Neural cell (in vitro differentiated cells): ENCODE measurements at regions not wholly inside any gene's neighbourhood (a gene's known extent, or its start where the extent isn't known, plus 50 kb on each side); places are given as distances from the start of the nearest gene placed in this dataset.
"Not testable (repeated sequence)": the region's sequence is repeated elsewhere in the genome, so short reads cannot be mapped to it uniquely, and the experiment has no call there.

Source experiments
- H2AFZ ChIP-seq: fragments of 200-600, 300-800 bp; sonication (generic), shearing (Covaris generic); 2 replicates; pipeline ENCODE4 v1.6.0; 2014; ENCODE audit warnings: low read depth, mild to moderate bottlenecking, antibody characterized with exemption, low read length, moderate library complexity
- H3F3A ChIP-seq: fragments of 200-600 bp; shearing (Covaris generic); 2 replicates; pipeline ENCODE4 v1.6.1; 2016; ENCODE audit warnings: mild to moderate bottlenecking, moderate library complexity, mixed read lengths, antibody characterized with exemption, low read length; ENCODE audit not compliant: insufficient read depth, poor library complexity, severe bottlenecking
- H3K27ac ChIP-seq: fragments of 200-600, 300-800 bp; sonication (generic), shearing (Covaris generic); 2 replicates; pipeline ENCODE4 v1.5.1; 2014; ENCODE audit warnings: mild to moderate bottlenecking, low read length, moderate library complexity
- H3K27me3 ChIP-seq: fragments of 300-800, 200-600 bp; sonication (generic), shearing (Covaris generic); 2 replicates; pipeline ENCODE4 v1.6.0; 2014; ENCODE audit warnings: mild to moderate bottlenecking, low read depth, low read length, moderate library complexity; ENCODE audit not compliant: insufficient read depth
- H3K36me3 ChIP-seq: fragments of 300-800, 200-600 bp; sonication (generic), shearing (Covaris generic); 2 replicates; pipeline ENCODE4 v1.5.1; 2014; ENCODE audit warnings: mild to moderate bottlenecking, antibody characterized with exemption, low read length, moderate library complexity; ENCODE audit not compliant: insufficient read depth
- H3K4me2 ChIP-seq: fragments of 300-800, 200-600 bp; sonication (generic), shearing (Covaris generic); 2 replicates; pipeline ENCODE4 v1.6.0; 2014; ENCODE audit warnings: mild to moderate bottlenecking, low read length
- H3K4me3 ChIP-seq: fragments of 300-800, 200-600 bp; sonication (generic), shearing (Covaris generic); 2 replicates; pipeline ENCODE4 v1.5.1; 2014; ENCODE audit warnings: mild to moderate bottlenecking, low read length, moderate library complexity
- H3K79me2 ChIP-seq: fragments of 200-600 bp; shearing (Covaris generic); replicated peaks from 2 replicates; pipeline ENCODE4 v1.6.0; 2014; ENCODE audit warnings: mild to moderate bottlenecking, low read length, moderate library complexity; ENCODE audit not compliant: insufficient read depth
- H3K9ac ChIP-seq: fragments of 300-800, 200-600 bp; sonication (generic), shearing (Covaris generic); 2 replicates; pipeline ENCODE4 v1.6.1; 2016; ENCODE audit warnings: mild to moderate bottlenecking, low read length, mixed read lengths
- H3K9me2 ChIP-seq: fragments of 200-600 bp; shearing (Covaris generic); 2 replicates; pipeline ENCODE4 v1.6.1; 2016; ENCODE audit warnings: mild to moderate bottlenecking, low read length, mixed read lengths; ENCODE audit not compliant: insufficient read depth
- H3K9me3 ChIP-seq: fragments of 200-600, 300-800 bp; sonication (generic), shearing (Covaris generic); 2 replicates; pipeline ENCODE4 v1.6.1; 2016; ENCODE audit warnings: mild to moderate bottlenecking, mixed run types, low read length, moderate library complexity, mixed read lengths
- H4K20me1 ChIP-seq: fragments of 200-600 bp; shearing (Covaris generic); 2 replicates; pipeline ENCODE4 v1.6.1; 2016; ENCODE audit warnings: mild to moderate bottlenecking, mixed run types; ENCODE audit not compliant: insufficient read depth
- CTCF ChIP-seq: fragments of 450-650 bp; IDR thresholded peaks from 2 replicates; pipeline ENCODE4 v1.5.1; 2014; ENCODE audit warnings: antibody characterized with exemption, mild to moderate bottlenecking, moderate library complexity; ENCODE audit not compliant: poor library complexity, severe bottlenecking
- EP300 ChIP-seq: fragments of 450-650 bp; conservative IDR thresholded peaks from 2 replicates; pipeline ENCODE4 v1.6.1; 2014; ENCODE audit warnings: antibody characterized with exemption, mild to moderate bottlenecking, moderate library complexity; ENCODE audit not compliant: poor library complexity, severe bottlenecking
- EZH2 ChIP-seq: fragments of 200-600, 300-800 bp; shearing (Covaris generic), sonication (generic); IDR thresholded peaks from 2 replicates; pipeline ENCODE4 v1.6.1; 2014; ENCODE audit warnings: antibody characterized with exemption, low read length, borderline replicate concordance, mild to moderate bottlenecking; ENCODE audit not compliant: insufficient read depth, poor library complexity, severe bottlenecking
- MXI1 ChIP-seq: fragments of 450-650 bp; conservative IDR thresholded peaks from 2 replicates; pipeline ENCODE4 v1.6.1; 2014; ENCODE audit warnings: antibody characterized with exemption, mild to moderate bottlenecking; ENCODE audit not compliant: poor library complexity, severe bottlenecking
- POLR2AphosphoS5 ChIP-seq: IDR thresholded peaks from 2 replicates; pipeline ENCODE4 v1.6.1; 2012
- RAD21 ChIP-seq: fragments of 450-650 bp; conservative IDR thresholded peaks from 2 replicates; pipeline ENCODE4 v1.6.1; 2014; ENCODE audit warnings: antibody characterized with exemption, mild to moderate bottlenecking, moderate library complexity
- REST ChIP-seq: IDR thresholded peaks from 2 replicates; pipeline ENCODE4 v1.6.1; 2012; ENCODE audit warnings: borderline replicate concordance
- SMC3 ChIP-seq: fragments of 450-650 bp; conservative IDR thresholded peaks from 2 replicates; pipeline ENCODE4 v1.6.1; 2014; ENCODE audit warnings: antibody characterized with exemption, mild to moderate bottlenecking, moderate library complexity; ENCODE audit not compliant: poor library complexity
- TAF1 ChIP-seq: IDR thresholded peaks from 2 replicates; pipeline ENCODE4 v1.6.1; 2012; ENCODE audit warnings: low read depth

- Histone ChIP-seq H3K27me3 (no peaks in the 10 kb centered on the region), H2AFZ (no peak overlapping the region), H3K9me2 (no peaks in the 10 kb centered on the region), H3K9ac (no peak overlapping the region), H3K27ac (no peak overlapping the region), H3K79me2 (no peaks in the 10 kb centered on the region), H3K4me3 (no peak overlapping the region), H4K20me1 (no peaks in the 10 kb centered on the region), H3K4me2 (no peak overlapping the region), H3F3A (no peaks in the 10 kb centered on the region), H3K36me3 (no peaks in the 10 kb centered on the region), H3K9me3 (no peaks in the 10 kb centered on the region)
- TF ChIP-seq SMC3: no peak
- no peak for TF ChIP-seq CTCF
- no peak for TF ChIP-seq RAD21
- no peak for TF ChIP-seq POLR2AphosphoS5
- TF ChIP-seq EZH2: no peak
- TF ChIP-seq EP300: no peak
- TF ChIP-seq REST: no peak
- no peak for TF ChIP-seq TAF1
- TF ChIP-seq MXI1: no peak
Observed at GRCh38 chr20:48034751-48035150, 249.5 kb upstream of the SULF2 start.

- H3K4me2 ChIP-seq, H3F3A ChIP-seq, H3K36me3 ChIP-seq, H3K9me2 ChIP-seq, H3K79me2 ChIP-seq, H3K9ac ChIP-seq, H3K9me3 ChIP-seq, H3K4me3 ChIP-seq, H3K27me3 ChIP-seq, H3K27ac ChIP-seq, H4K20me1 ChIP-seq, H2AFZ ChIP-seq: not testable (repeated sequence)
Observed at GRCh38 chr20:48033005-48033404, 247.7 kb upstream of the SULF2 start.

GRCh38 chr20:48031122-48031521 lies 245.8 kb upstream of the SULF2 start:
- Histone ChIP-seq H3F3A (no peaks in the 10 kb centered on the region), H3K36me3 (no peaks in the 10 kb centered on the region), H4K20me1 (no peaks in the 10 kb centered on the region), H3K27me3 (no peaks in the 10 kb centered on the region), H3K9me3 (no peaks in the 10 kb centered on the region), H3K9ac (no peak overlapping the region), H3K27ac (no peak overlapping the region), H3K4me3 (no peak overlapping the region), H3K4me2 (no peak overlapping the region), H3K9me2 (no peaks in the 10 kb centered on the region), H3K79me2 (no peaks in the 10 kb centered on the region), H2AFZ (no peak overlapping the region)
- TF ChIP-seq REST: no peak
- no peak for TF ChIP-seq EP300
- no peak for TF ChIP-seq CTCF
- no peak for TF ChIP-seq SMC3
- no peak for TF ChIP-seq POLR2AphosphoS5
- TF ChIP-seq EZH2: no peak
- no peak for TF ChIP-seq RAD21
- TF ChIP-seq MXI1: no peak
- TF ChIP-seq TAF1: no peak
